ENCODE measurements at regions not wholly inside any gene's neighbourhood (a gene's known extent, or its start where the extent isn't known, plus 50 kb on each side); places are given as distances from the start of the nearest gene placed in this dataset.

DNA sequence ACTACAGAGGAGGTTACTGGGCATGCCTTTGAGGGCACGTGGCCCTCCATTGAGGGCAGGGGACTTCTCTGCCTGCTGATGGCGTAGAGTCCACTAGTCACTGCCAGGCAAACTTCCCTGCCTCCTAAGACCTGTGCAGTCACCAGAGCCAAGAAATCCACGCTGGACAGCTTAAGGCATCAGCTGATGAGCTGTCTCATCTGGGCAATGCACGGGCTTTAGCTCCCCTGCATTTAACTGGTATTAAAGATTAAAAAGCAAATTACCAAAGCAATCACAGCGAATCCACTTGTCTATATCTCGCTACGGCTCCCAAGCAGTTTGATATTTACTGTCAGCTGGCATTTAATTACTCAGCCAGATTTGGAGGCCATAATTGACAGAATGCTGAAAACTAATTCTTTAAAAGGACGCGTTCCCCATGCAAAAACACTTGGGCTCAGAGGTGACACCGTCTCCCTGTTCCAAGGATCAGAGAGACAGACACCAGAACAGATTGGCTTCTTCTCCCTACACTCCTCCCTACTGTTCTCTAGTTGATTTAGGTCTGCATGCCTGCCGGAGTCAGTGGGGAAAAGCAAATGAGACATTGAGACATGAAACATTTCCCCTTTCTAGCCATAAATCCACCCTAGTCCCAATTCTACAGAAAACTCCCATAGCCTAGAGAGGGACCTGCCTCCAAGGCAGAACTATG, 68.5 kb downstream of the SPATA19 start:
- TF ChIP-seq, protein P1, sequence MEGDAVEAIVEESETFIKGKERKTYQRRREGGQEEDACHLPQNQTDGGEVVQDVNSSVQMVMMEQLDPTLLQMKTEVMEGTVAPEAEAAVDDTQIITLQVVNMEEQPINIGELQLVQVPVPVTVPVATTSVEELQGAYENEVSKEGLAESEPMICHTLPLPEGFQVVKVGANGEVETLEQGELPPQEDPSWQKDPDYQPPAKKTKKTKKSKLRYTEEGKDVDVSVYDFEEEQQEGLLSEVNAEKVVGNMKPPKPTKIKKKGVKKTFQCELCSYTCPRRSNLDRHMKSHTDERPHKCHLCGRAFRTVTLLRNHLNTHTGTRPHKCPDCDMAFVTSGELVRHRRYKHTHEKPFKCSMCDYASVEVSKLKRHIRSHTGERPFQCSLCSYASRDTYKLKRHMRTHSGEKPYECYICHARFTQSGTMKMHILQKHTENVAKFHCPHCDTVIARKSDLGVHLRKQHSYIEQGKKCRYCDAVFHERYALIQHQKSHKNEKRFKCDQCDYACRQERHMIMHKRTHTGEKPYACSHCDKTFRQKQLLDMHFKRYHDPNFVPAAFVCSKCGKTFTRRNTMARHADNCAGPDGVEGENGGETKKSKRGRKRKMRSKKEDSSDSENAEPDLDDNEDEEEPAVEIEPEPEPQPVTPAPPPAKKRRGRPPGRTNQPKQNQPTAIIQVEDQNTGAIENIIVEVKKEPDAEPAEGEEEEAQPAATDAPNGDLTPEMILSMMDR (conservative IDR thresholded peaks at IDR 0.05; ENCODE audit: low read depth, low read length), result no peak
- no peak for TF ChIP-seq EZH2 (IDR thresholded peaks at IDR 0.05; ENCODE audit: low read length, unreplicated experiment)
